ENCODE measurements at regions not wholly inside any gene's neighbourhood (a gene's known extent, or its start where the extent isn't known, plus 50 kb on each side); places are given as distances from the start of the nearest gene placed in this dataset.

DNA sequence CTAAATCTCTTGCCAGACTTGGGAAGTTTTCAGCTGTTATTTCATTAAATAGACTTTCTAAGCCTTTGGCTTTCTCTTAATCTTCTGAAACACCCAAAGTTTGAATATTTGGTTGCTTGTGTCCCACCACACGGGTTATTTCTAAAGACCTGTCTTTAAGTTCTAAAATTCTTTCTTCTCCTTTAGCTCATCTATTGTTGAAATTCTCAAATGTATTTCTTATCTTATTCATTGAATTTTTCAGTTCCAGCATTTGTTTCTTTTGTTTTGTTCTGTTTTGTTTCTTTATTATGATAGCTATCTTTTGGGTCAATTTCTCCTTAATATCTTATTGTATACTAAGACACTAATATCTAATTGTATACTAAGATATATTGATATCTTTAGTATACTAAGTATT is 97.0 kb downstream of the ARRDC4 start:
- Mint-ChIP-seq H3K36me3 (peaks cover 28% of the 10 kb centered on the region), H3K9me3 (peaks cover 15 to 18% of the 10 kb centered on the region in 2 donors), H3K27me3 (ENCODE audit: low read depth in 2 of 2) (peaks cover 26 to 55% of the 10 kb centered on the region in 2 donors), H3K27ac (no peak overlapping the region), H3K4me3 (no peak overlapping the region), H3K4me1 (no peaks in the 10 kb centered on the region)
- DNase-seq (no peak), ATAC-seq (no peak)
- TF ChIP-seq CTCF (IDR thresholded peaks at IDR 0.05), result no peak
- H3K27me3 ChIP-seq (ENCODE audit: control insufficient read depth, insufficient read depth, low read length), result no peaks in the 10 kb centered on the region
- no peak overlapping the region for H3K27ac ChIP-seq (ENCODE audit: low read length)
- no peaks in the 10 kb centered on the region for H3K4me1 ChIP-seq (ENCODE audit: control insufficient read depth, insufficient read depth, low read length)
- no peak overlapping the region for H3K4me3 ChIP-seq (ENCODE audit: low read length)
- 100% methylated on average over 1 of the region's 1 CpG for WGBS (ENCODE audit: insufficient coverage)
- H3K36me3 ChIP-seq (ENCODE audit: control insufficient read depth, insufficient read depth, low read length), result no peaks in the 10 kb centered on the region
- intact Hi-C loops (cut with micrococcal nuclease), result no loop called here
- no peaks in the 10 kb centered on the region for H3K9me3 ChIP-seq (ENCODE audit: control insufficient read depth, insufficient read depth, low read length)

DNA sequence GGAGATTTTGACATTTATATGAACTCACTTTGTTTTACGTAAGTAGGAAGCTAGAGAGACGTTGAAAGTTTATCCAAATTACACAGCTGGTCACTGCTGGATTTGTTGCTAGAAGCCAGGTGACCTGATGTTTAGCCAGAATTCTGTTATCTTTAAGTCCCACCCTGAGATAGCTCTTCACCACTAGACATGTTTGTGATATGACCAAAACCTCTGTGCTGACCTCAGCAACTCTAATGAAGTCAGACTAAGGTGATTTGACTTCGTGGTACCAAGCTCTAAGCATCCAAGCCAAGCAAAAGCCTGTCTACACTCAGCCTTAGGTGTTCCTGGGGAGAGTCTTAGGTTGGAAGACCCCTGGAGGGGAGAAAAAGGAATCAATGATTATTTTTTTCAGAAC is 102.4 kb downstream of the ARRDC4 start:
- WGBS (ENCODE audit: insufficient coverage), result 81% methylated on average over 3 of the region's 3 CpGs
- Histone ChIP-seq H3K36me3 (ENCODE audit: control insufficient read depth, insufficient read depth, low read length) (no peaks in the 10 kb centered on the region), H3K9me3 (ENCODE audit: control insufficient read depth, insufficient read depth, low read length) (no peaks in the 10 kb centered on the region), H3K4me3 (ENCODE audit: low read length) (no peak overlapping the region), H3K27me3 (ENCODE audit: control insufficient read depth, insufficient read depth, low read length) (no peaks in the 10 kb centered on the region), H3K27ac (ENCODE audit: low read length) (no peak overlapping the region), H3K4me1 (ENCODE audit: control insufficient read depth, insufficient read depth, low read length) (no peaks in the 10 kb centered on the region)
- no peak for TF ChIP-seq CTCF (IDR thresholded peaks at IDR 0.05)
- ATAC-seq (no peak), DNase-seq (no peak)
- Mint-ChIP-seq H3K27me3 (ENCODE audit: low read depth in 2 of 2) (peaks cover 12 to 19% of the 10 kb centered on the region in 2 donors), H3K4me3 (no peak overlapping the region), H3K4me1 (peaks cover 16% of the 10 kb centered on the region in 2 donors), H3K9me3 (peaks cover 6 to 12% of the 10 kb centered on the region in 2 donors), H3K36me3 (peaks cover 8% of the 10 kb centered on the region), H3K27ac (no peak overlapping the region)
- intact Hi-C loops (cut with micrococcal nuclease), result no loop called here

GRCh38 chr15:98063315-98063714 is 102.8 kb downstream of the ARRDC4 start:
- no peaks in the 10 kb centered on the region for H3K27me3 ChIP-seq (ENCODE audit: control insufficient read depth, insufficient read depth, low read length)
- H3K27me3 Mint-ChIP-seq (ENCODE audit: low read depth in 2 of 2), result peaks cover 12 to 19% of the 10 kb centered on the region in 2 donors
- intact Hi-C loops (cut with micrococcal nuclease), result no loop called here
- ATAC-seq (no peak), DNase-seq (no peak)
- H3K9me3 ChIP-seq (ENCODE audit: control insufficient read depth, insufficient read depth, low read length), result no peaks in the 10 kb centered on the region
- peaks cover 5% of the 10 kb centered on the region for H3K36me3 Mint-ChIP-seq
- H3K36me3 ChIP-seq (ENCODE audit: control insufficient read depth, insufficient read depth, low read length), result no peaks in the 10 kb centered on the region
- H3K9me3 Mint-ChIP-seq, result peaks cover 6 to 11% of the 10 kb centered on the region in 2 donors
- H3K4me3 ChIP-seq (ENCODE audit: low read length), result no peak overlapping the region
- no peak overlapping the region for H3K27ac ChIP-seq (ENCODE audit: low read length)
- peaks cover 16% of the 10 kb centered on the region in 2 donors for H3K4me1 Mint-ChIP-seq
- H3K27ac Mint-ChIP-seq, result no peak overlapping the region
- H3K4me3 Mint-ChIP-seq, result no peak overlapping the region
- no CpG with 5 or more reads among the region's 2 CpGs for WGBS (ENCODE audit: insufficient coverage)
- TF ChIP-seq CTCF (IDR thresholded peaks at IDR 0.05), result no peak
- no peaks in the 10 kb centered on the region for H3K4me1 ChIP-seq (ENCODE audit: control insufficient read depth, insufficient read depth, low read length)

DNA sequence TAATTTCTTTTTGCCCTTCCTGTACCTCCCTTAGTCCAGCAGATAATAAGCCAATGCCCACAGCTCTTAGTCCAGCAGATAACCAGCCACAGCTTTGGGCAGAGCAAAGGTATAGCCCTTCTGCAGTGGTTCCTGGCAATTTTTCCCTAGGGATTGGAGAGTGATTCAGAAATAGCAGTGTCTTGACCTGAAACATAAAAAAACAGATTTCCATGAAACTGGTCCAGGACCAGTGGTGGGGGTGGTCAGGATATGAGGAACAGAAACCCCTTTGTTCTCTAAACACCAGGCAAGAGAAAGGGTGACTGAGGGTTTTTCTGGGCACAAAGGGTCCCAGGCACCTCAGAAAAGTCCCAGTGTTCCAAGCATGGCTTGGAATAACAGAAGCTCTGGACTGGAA is 103.4 kb downstream of the ARRDC4 start:
- no peak overlapping the region for H3K4me3 Mint-ChIP-seq

More for the DNA sequence above, 103.4 kb downstream of the ARRDC4 start:
- no peaks in the 10 kb centered on the region for H3K9me3 ChIP-seq (ENCODE audit: control insufficient read depth, insufficient read depth, low read length)
- intact Hi-C loops (cut with micrococcal nuclease), result no loop called here
- Mint-ChIP-seq H3K27me3 (ENCODE audit: low read depth in 2 of 2) (peaks cover 12 to 19% of the 10 kb centered on the region in 2 donors), H3K9me3 (peaks cover 2 to 7% of the 10 kb centered on the region in 2 donors), H3K36me3 (no peaks in the 10 kb centered on the region), H3K27ac (no peak overlapping the region), H3K4me1 (peaks cover 16% of the 10 kb centered on the region in 2 donors)
- no peak for TF ChIP-seq CTCF (IDR thresholded peaks at IDR 0.05)
- H3K4me3 ChIP-seq (ENCODE audit: low read length), result no peak overlapping the region
- DNase-seq (no peak), ATAC-seq (no peak)
- no peaks in the 10 kb centered on the region for H3K36me3 ChIP-seq (ENCODE audit: control insufficient read depth, insufficient read depth, low read length)
- H3K27ac ChIP-seq (ENCODE audit: low read length), result no peak overlapping the region
- no peaks in the 10 kb centered on the region for H3K27me3 ChIP-seq (ENCODE audit: control insufficient read depth, insufficient read depth, low read length)
- no peaks in the 10 kb centered on the region for H3K4me1 ChIP-seq (ENCODE audit: control insufficient read depth, insufficient read depth, low read length)

Data from natural killer cell (primary cell).